Eye (tissue), 1 donor: ENCODE measurements at regions not wholly inside any gene's neighbourhood (a gene's known extent, or its start where the extent isn't known, plus 50 kb on each side); places are given as distances from the start of the nearest gene placed in this dataset.
"Not testable (repeated sequence)": the region's sequence is repeated elsewhere in the genome, so short reads cannot be mapped to it uniquely, and the experiment has no call there.

Experiments used
- DNase-seq: peaks from one replicate; pipeline ENCODE4 v3.0.0-alpha.2; 2015

DNA sequence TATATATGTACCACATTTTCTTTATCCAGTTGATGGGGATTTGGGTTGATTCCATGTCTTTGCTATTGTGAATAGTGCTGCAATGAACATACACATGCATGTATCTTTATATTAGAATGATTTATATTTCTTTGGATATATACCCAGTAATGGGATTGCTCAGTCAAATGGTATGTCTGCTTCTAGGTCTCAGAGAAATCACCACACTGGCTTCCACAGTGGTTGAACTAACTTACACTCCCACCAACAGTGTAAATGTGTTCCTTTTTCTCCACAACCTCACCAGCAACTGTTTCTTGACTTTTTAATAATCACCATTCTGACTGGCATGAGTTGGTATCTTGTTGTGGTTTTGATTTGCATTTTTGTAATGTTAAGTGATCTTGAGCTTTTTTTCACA, 452.2 kb upstream of the FLRT2 start:
- DNase-seq: not testable (repeated sequence)

DNA sequence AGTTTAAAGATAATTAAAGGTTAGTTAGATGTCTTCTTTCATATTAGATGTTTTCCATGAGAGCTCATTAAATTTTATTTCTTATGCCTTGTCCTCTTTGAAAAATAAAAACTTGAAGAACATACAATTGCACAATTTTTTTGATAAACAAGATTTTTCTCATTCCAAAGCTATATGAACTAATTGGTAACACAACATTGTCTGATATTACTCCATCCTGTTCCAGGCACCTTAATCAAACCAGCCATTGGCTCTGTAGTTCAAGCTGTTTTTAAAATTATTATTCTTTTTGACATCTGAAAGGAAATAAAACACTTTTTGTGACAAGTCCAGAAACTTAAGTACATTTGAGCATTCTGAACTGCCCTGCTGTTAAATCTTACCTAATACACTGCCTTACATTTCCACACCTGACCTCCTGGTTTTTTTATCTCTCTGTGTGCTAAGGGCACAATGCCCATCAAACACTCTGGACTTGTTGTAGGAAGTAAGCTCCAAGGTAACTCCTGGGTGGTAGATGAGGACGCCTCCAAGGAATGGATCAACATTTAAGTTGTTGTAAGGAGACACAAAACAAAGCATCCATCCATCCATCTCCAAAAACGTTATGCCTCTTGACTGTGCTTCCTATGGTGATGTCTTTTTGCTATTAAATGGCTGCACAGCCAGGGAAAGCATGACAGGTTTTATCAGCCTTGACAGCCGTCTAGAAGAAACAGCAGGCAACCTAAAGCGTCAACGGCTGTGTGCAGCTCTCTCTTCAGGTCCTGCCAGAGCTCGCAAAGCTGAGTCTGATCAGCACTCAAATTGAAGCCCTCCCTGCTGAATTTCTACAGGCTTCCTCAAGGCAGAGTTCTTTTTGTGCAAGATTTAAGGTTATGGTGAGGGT, 449.9 kb upstream of the FLRT2 start:
- DNase-seq: peak; percentile 81

DNA sequence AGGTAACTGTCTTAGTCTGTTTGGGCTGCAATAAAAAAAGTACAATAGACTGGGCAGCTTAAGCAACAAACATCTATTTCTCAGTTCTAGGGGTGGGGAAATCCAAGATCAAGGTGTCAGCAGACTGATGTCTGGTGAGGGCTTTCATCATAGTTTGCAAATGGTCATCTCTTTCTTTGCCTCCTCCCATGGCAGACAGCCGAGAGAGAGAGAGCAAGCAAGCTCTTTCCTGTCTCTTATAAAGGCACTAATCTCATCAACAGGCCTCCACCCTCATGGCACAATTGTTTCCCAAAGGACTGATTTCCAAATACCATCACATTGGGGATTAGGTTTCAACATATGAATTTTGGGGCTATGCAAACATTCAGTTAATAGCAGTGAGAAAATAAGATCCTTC, 445.6 kb upstream of the FLRT2 start:
- DNase-seq: no peak

DNA sequence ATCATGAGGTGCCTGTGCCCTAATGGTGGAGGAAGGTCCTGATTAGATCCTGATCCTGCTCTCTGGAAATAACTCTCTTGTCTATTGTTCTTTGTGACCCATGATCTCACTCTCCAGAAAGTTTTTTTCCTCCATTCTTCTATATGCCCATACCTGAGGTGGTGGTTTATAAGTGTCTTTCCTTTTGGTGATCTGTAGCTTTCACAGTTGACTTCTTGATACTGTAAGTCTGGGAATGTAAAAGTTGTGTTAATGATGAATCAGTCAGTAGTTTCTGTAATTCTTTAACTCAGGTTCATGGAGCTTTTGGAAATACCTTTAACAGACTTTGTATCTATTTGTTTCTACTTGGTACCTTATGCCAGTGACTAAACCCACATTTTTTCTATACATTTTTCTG, 444.0 kb upstream of the FLRT2 start:
- no peak for DNase-seq

DNA sequence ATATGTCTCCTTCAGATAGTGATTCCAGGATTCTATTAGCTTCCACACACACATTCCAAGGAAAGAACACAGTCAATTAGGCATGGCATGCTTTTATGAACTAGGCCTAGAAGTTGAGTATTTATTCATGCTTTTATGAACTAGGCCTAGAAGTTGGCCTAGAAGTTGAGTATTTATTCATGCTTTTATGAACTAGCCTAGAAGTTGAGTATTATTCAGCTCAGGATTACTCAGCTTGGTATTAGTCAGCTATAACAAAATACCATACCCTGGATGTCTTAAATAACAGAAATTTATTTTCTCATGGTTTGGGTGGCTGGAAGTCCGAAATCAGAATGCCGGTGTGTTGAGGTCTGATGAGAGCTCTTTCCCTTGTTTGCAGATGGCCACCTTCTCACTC, 442.7 kb upstream of the FLRT2 start:
- DNase-seq: no peak

DNA sequence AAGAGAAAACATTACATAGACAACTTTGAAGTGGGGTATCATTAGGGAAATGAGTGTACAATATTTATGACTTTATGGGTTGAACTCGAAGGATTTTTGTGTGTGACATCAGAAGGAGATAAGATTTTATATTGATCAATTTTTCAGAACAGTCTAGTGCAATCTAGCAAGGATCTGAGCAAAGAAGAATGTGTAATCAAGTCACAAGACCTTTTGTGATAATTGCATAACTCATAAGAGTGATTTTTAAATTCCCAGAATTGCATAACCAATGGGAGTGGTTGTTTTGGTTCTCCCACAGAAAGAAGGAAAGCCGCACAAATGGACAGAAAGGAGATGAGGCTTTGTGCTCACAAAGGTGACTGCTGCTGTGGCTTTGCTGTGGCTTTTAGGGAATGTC, 441.8 kb upstream of the FLRT2 start:
- DNase-seq: no peak

DNA sequence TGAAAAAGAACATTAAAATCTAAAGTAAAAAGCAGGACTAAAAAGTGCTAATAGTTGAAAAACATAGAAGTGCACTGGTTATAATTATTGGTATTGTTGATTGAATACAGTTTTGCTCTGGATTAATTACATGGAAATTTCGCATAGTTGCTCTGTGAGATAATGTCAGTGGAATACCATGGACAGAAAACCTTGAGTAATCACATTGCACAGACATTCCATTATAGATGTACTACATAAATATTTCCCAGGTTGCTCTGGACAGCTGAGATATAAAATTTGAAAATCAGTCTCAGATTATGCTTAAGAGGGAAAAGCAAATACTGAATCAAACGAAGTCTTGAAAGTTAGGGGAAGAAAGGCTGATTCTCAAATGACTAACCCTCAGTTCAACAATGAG, 439.3 kb upstream of the FLRT2 start:
- DNase-seq: no peak

DNA sequence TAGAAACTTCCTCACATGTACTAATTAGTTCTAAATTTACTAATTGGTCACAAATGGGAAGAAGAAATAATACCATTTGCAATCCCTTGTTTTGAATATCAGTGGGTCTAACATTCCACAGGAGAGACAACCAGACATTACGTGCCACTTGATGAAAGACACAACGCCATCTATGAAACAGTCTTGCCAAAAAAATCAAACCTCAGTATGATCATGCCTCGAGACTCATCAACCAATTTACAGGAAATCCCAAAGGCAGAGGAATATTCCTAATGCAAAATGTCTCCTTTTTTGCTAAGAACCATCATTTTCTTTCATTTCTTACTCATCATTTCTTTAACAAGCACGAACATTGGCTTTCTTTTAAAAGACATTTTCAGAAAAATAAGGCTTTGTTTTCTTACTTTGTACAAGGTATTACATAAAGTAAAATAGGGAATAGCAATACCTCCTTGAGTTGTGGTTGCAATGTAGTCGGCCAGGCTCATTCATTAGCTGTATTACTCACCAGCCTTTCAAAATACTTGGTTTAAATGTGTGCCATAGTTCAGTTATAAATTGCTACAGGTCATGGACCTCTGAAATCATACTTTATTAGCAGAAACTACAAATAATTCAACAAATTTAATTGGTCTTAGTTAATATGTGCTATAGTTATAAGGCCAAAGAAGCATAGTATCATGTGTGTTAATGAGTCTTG, 436.2 kb upstream of the FLRT2 start:
- DNase-seq: no peak

DNA sequence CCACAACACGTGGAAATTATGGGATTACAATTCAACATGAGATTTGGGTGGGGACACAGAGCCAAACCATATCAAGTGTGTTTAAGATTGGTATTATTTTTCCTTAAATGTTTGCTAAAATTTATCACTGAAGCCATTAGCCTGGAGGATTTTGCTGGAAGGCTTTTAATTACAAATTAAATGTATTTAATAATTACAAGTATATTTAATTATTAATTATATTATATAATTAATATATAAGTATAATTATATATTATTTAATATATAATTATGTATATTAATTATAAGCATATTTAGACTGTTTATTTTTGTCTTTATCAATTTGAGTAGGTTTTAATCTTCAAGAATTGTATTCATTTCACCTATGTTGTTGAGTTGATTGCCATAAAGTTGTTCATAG, 427.4 kb upstream of the FLRT2 start:
- no peak for DNase-seq

DNA sequence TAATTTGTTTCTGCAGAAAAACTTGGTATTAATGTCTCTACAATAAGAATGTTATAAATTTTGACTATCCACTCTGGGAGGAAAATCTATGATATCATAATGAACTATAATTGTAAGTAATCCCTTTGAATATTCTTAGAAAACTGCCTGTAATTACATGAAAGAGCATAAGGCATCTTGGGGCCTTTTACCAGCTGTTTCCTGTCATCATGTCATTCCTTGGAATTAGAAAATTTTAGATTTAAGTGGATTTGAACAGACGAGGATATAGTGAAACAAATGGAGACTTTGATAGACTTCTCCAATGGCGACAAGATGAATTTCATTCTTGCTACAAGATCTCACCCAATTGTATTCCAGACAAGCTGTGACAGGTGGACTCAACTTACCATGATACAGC, 423.4 kb upstream of the FLRT2 start:
- DNase-seq: no peak

DNA sequence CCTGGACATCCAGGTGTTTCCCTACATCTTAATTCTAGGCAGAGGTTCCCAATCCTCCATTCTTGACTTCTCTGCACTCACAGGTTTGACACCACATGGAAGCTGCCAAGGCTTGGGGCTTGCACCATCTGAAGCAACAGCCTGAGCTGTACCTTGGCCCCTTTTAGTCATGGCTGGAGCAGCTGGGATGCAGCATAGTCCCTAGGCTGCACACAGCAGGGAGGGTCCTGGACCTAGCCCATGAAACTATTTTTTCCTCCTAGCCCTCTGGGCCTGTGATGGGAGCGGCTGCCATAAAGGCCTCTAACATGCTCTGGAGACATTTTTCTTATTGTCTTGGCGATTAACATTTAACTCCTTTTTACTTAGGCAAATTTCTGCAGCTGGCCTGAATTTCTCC, 417.2 kb upstream of the FLRT2 start:
- DNase-seq: no peak

DNA sequence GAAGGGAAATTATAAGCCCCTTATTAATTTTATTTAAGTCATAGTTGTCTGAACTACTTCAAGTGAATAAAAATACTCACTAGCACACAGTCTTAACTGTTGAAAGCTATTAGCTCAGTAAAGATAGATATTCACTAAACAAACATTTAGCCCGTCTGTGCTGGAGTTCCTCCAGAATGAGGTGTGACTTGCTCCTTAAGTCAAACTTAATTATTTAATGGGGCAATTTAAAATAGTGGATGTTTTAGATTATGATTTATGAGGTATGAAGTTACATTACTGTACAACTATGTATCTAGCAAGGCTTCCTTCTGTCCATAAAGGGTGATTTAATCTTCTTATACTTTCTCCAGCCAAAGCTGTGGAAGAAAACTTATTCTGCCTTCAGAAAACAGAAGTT, 414.0 kb upstream of the FLRT2 start:
- no peak for DNase-seq

DNA sequence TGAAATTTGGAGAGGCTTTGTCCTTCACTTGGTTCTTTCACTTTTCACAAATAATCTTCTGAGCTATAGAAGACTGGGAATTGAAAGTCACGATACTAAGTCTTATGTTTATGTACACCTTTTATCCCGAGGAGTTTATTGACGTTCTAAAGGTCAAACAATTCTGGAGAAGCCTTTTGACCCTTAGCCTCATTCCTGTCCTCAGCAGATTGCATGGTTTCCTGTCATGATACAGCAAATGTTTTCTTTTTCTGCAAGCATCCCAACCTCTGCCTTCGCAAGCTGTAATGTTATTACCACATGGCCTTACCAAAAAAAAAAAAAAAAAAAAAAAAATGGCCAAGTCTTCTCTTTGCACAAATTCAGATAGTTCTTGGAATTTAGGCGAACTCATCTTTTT, 411.7 kb upstream of the FLRT2 start:
- DNase-seq: no peak

DNA sequence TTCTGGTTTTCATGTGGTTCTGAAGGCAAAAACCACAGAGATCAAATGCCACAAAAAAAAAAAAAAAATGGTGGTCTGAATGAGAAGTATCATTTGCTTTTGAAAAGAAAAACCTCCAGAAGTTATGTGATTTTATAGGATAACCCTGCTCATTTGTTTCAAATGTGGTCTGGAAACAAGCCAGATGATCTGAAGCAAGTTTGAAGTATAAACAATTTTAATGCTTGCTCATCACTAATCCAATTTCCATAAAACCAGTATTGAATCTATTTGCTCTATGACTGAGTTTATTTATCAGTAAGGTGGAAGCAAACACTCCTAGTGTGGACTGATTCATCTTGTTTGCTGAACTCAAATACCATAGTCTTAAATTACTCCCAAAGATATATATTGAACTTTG, 407.3 kb upstream of the FLRT2 start:
- no peak for DNase-seq

DNA sequence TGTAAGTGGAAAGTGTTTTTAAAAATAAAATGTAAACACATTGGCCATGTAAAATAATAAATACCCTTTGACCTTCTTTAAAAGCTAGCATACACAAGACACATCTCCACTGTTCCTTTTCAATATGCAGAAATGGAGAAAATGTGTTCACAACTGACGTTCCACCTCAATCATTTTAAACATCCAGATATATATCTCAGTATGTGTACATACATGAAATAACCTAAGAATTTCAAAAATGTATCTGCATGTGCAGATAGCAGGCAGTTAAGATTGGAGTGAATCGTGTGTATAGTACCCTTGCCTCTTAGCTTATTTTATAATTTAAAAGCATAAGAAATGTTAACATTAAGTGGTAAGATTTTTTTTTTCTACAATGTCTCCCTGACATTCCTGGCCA, 406.2 kb upstream of the FLRT2 start:
- DNase-seq: no peak

DNA sequence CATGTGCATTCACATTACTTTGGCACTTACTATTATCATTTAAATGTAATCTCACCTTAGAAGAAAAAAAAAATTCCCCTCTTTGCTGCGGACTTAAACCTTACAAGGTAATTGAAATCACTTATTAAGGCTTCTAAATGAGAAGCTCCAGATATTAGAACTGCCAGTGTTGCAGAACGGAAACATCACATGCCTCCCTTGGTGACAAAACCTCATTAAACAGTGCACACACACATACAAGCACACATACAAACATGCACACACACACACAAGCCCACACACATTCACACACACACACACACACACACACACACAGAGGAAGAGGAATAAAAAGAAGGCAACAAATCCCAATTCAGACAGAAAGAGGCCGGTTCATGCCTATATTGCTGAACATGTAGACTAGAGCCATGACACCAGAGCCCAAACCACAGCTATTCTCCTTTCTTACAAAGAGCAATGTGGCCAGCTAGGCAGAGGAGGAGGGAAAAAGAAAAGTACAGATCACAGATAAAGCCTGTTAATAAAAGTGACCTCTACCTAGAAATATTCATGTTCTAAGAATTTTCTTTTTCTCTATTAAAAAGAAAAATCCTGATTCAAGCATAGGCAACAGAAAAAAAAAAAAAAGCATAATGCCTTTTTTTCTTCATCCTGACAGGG, 405.2 kb upstream of the FLRT2 start:
- DNase-seq: peak; percentile 62

DNA sequence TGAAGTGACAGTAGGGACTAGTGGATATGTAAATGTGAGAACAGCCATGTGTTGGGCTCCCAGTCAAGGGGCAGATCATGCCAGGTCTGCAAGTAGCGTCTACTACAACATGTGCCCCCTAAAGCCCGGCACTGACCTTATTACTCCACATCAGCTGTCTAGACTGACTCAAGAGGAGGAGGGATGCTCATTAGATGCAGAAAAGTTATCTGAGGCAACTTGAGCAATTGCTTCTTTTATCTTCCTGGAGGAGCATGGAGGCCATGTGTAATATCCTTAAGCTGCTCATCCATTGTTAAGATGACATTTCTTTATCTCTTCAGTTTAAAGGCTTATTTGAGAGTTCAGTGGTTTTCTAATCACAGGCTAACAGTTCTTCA, 404.7 kb upstream of the FLRT2 start:
- DNase-seq: peak; percentile 55

DNA sequence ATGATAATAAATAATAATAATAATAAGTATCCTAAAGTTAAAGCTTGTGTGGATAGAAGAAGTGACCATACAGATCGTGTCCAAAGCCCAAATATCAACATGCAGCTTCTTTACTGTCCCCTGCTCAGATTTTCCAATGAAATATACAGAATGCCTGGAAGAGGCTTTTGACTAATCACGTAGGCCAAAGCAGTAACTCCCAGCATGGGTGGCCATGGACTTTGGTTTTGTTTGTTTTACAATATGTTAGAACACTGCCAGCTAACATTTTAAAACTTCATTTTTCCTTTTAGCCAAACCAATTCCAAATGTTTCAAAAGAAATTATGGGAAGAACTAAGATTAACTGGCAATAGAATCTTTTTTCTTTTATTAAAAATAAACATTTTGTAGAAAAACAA, 400.0 kb upstream of the FLRT2 start:
- DNase-seq: no peak

DNA sequence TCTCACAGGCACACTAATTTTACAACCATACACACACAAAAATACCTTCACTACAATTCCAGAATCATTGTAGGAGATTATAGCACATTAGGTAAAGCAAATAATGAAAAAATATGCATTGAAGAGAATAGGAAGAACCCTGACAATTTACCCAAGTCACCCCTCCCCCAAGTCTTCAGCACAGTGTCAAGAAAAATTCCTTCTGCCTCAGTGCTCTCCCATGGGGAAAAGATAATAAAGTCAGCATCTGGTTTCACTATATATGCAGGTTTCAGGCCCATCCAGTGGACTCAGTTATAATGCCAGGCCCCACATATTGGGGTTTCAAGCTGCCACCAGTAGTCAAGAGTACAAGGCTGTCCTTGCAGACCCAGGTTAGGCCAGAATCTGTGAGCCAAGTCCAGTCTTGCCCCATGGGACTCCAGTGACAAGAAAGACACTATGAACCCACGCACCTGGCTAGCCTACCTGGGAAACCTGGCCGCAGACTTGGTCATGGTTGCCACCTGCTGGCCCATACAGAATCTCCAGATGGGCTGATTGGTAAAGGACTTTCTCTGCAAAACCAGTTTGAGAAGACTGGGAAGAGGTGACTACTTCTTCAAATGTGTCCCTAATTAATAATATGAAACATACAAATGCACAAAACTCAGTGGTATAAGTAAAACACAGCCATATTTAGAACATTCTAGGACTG, 398.6 kb upstream of the FLRT2 start:
- DNase-seq: peak; percentile 81

DNA sequence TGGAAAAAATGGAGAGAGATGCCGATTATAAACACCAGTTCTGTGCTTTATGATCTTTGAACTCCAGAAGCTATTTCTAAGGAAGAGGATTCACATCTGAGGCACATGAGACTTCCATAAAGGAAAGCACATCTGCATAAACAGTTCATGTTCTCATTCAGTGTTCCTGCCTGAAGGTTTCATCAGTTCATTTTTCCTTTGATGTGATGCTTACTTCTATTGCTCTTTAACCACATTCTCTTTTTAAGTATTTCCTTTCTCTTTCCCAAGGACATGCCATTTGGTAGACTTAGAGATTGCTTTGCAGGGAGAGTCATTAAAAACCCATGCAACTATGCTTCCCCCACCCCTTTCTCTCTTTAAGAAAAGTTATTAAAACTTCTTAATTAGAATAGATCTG, 387.0 kb upstream of the FLRT2 start:
- no peak for DNase-seq

DNA sequence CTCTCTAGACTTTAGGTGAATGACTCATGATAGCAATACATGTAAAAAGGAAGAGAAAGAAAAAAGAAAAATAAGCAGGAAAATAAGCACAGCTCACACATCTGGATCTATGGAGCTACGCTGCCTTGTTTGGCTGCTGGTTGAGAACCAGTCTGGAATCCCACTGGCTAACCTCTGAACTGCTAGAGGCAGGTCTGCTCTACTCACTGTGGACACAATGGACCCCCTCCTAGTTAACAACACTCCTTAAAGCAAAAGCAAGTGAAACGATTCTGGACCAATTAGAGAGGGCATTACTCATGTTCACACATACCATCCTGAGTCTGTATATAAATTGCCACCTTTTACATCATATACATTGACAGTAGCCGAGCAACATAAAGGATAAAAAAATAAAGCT, 383.2 kb upstream of the FLRT2 start:
- no peak for DNase-seq

DNA sequence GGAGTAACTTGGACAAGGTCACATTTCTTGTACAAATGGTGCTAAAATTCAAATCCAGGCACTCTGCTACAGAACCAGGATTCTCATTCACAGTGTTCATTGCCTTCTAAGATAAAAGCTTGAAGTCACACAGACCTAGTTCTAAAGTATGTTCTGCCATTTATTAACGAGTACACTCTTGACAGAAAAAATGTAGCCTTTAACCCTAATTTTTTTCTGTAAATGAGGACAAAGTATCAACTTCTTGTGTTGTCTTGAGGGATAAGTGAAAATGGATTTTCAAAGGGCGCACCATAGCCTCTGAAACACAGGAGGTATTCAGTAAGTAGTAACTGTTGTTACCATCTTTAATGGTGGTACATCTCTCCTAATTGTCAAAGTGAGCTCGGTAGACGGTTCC, 379.8 kb upstream of the FLRT2 start:
- DNase-seq: no peak

DNA sequence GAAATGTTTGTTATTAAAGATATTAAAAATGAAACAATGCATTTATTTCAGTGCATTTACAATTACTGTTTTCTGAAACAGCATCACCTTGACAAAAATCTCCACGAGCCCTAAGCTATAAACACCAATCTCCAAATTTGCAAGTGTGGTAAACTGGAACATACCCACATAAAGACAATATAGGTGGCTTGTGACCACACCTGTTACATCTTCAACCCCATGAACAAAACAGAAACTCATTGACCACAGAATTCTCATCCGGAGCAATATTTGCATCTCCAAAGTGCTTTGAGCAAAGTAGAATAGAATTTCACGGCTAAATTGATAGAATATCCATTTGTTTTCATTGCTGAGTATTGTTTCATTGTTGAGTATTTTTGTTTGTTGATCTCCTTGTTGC, 375.2 kb upstream of the FLRT2 start:
- no peak for DNase-seq

DNA sequence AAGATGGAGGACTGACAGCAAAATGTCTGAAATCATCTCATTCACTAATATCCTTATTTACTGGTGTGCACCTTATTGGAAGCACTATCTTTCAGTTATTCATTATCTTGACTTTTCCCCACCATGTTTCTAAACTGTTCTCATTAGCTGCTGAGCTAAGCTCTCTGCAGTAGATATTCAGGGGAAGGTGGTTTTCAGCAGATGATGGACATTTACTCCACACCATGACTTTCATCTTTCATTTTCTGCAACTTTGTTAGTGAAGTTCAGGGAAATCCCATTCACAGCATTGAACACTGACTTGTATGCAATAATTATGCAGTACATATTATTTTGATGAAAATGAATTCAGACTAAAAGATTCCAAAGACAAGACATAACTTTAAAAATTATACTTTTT, 373.6 kb upstream of the FLRT2 start:
- no peak for DNase-seq
